Breast epithelium (tissue), 3 donors: ENCODE measurements at regions not wholly inside any gene's neighbourhood (a gene's known extent, or its start where the extent isn't known, plus 50 kb on each side); places are given as distances from the start of the nearest gene placed in this dataset.

Experiments
- CTCF ChIP-seq, 3 donors: fragments of 450-650 bp; IDR thresholded peaks; one replicate each; pipeline ENCODE4 v1.5.1; 2016 to 2017; ENCODE audit warnings: antibody characterized with exemption in 3 of 3, mild to moderate bottlenecking in 3 of 3, moderate library complexity in 3 of 3
- POLR2A ChIP-seq: fragments of 450-650 bp; IDR thresholded peaks from one replicate; pipeline ENCODE4 v1.6.1; 2016; ENCODE audit warnings: antibody characterized with exemption, mild to moderate bottlenecking, moderate library complexity

- TF ChIP-seq CTCF (IDR thresholded peaks at IDR 0.05): no peak
- no peak for TF ChIP-seq POLR2A
Measured at GRCh38 chr5:57004800-57005199, 52.9 kb upstream of the MIER3 start.
